C4-2B (cell line): ENCODE measurements at regions not wholly inside any gene's neighbourhood (a gene's known extent, or its start where the extent isn't known, plus 50 kb on each side); places are given as distances from the start of the nearest gene placed in this dataset.
"Not testable (repeated sequence)": the region's sequence is repeated elsewhere in the genome, so short reads cannot be mapped to it uniquely, and the experiment has no call there.

Experiments used
- H3K27ac ChIP-seq: fragments of 450-650 bp; 2 replicates; pipeline ENCODE4 v1.5.1; 2017
- CTCF ChIP-seq: fragments of 450-650 bp; conservative IDR thresholded peaks from 2 replicates; pipeline ENCODE4 v1.5.1; 2017; ENCODE audit warnings: mild to moderate bottlenecking
- ZFX ChIP-seq: fragments of 450-650 bp; IDR thresholded peaks from 2 replicates; pipeline ENCODE4 v1.6.1; 2017

- H3K27ac ChIP-seq = no peak overlapping the region
- no peak for TF ChIP-seq ZFX
- no peak for TF ChIP-seq CTCF
These were observed 122.1 kb upstream of the MAGEC2 start for GRCh38 chrX:142327182-142327581.

DNA sequence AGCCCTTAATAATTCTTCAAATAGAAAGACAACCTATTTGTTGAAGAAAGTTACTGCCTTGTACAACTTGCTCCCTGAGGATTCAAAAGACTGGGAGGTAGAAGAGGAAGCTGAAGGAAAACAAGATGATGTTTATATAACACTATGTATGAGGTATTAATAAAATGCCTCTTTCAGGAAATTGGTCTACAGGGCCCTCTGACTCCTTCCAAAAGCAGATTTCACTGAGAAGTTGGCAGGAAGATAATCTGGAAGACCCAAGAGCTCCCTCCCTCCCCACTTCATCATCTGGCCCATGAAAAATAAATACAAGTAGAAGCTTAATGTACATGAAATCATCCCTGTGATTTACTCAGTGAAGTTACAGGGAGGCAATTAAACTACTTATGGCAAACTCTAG, 107.5 kb upstream of the MAGEC2 start:
- TF ChIP-seq ZFX = no peak
- TF ChIP-seq CTCF = no peak
- no peak overlapping the region for H3K27ac ChIP-seq

DNA sequence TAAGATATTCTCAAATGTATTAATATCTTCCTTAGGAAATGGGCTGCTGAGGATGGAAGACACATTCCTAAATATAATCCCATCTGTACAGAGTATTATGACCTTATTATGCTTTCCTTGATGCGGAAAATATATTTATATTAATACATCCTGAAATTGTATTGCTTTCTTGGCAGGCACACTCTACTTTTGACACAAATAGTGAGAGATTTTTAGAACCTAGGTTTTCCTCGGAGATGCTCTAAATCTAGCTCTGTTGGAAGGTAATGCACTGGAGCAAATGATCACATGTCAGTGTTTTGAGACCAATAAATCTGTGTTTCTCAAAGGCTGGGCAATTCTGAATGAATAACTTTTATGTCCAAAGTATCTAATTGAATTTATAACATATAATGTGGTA, 94.3 kb upstream of the MAGEC2 start:
- H3K27ac ChIP-seq = no peak overlapping the region
- TF ChIP-seq ZFX (no peak), CTCF (no peak)

GRCh38 chrX:142296421-142296820, 91.3 kb upstream of the MAGEC2 start:
- TF ChIP-seq CTCF (no peak), ZFX (no peak)
- H3K27ac ChIP-seq = no peak overlapping the region

- TF ChIP-seq ZFX (no peak), CTCF (no peak)
- H3K27ac ChIP-seq = no peak overlapping the region
These were observed 90.1 kb upstream of the MAGEC2 start for GRCh38 chrX:142295190-142295589.

GRCh38 chrX:142270166-142270565, 65.1 kb upstream of the MAGEC2 start:
- H3K27ac ChIP-seq = not testable (repeated sequence)

- no peak overlapping the region for H3K27ac ChIP-seq
- TF ChIP-seq ZFX (no peak), CTCF (no peak)
These were observed 61.3 kb upstream of the MAGEC2 start for GRCh38 chrX:142266417-142266816.

GRCh38 chrX:142265549-142265948, 60.5 kb upstream of the MAGEC2 start:
- not testable (repeated sequence) for H3K27ac ChIP-seq

- no peak overlapping the region for H3K27ac ChIP-seq
- TF ChIP-seq ZFX = no peak
- no peak for TF ChIP-seq CTCF
These were observed 51.8 kb upstream of the MAGEC2 start for GRCh38 chrX:142256935-142257334.
